CD4-positive, CD25-positive, alpha-beta regulatory T cell (primary cell): ENCODE measurements at regions not wholly inside any gene's neighbourhood (a gene's known extent, or its start where the extent isn't known, plus 50 kb on each side); places are given as distances from the start of the nearest gene placed in this dataset.
"Not testable (repeated sequence)": the region's sequence is repeated elsewhere in the genome, so short reads cannot be mapped to it uniquely, and the experiment has no call there.

Source experiments
- ATAC-seq, 2 donors: fragments of 150-1000 bp; cut with Tn5 transposase; one replicate each; pipeline ENCODE4 v1.10.0; 2021; ENCODE audit warnings: low read depth in 2 of 2, moderate number of reproducible peaks in 2 of 2, moderate library complexity in 1 of 2
- DNase-seq, 3 donors: peaks; one replicate each; pipeline versions ENCODE4 v3.0.0 to v3.0.0-alpha.2; 2012 to 2022; ENCODE audit warnings: mixed read lengths in 1 of 3
- H3K27ac ChIP-seq: one replicate; pipeline ENCODE4 v1.7.0; 2013; ENCODE audit warnings: mild to moderate bottlenecking, low read length; ENCODE audit not compliant: insufficient read depth, poor library complexity, severe bottlenecking
- H3K27me3 ChIP-seq: one replicate; pipeline ENCODE4 v1.7.0; 2013; ENCODE audit warnings: low read length; ENCODE audit not compliant: control insufficient read depth, insufficient read depth
- H3K36me3 ChIP-seq: one replicate; pipeline ENCODE4 v1.7.0; 2013; ENCODE audit warnings: mild to moderate bottlenecking, low read length, moderate library complexity; ENCODE audit not compliant: control insufficient read depth, insufficient read depth
- H3K4me1 ChIP-seq: 2 replicates; pipeline ENCODE4 v1.7.0; 2013; ENCODE audit warnings: mild to moderate bottlenecking, low read length; ENCODE audit not compliant: insufficient read depth, control insufficient read depth, poor library complexity, severe bottlenecking
- H3K4me3 ChIP-seq: one replicate; pipeline ENCODE4 v1.7.0; 2013; ENCODE audit warnings: low read depth, mild to moderate bottlenecking, low read length, moderate library complexity
- H3K9me3 ChIP-seq, 2 experiments: 1 replicate in 1 of 2; 2 replicates in 1 of 2; pipeline ENCODE4 v1.7.0; 2013; ENCODE audit warnings: low read length in 2 of 2, mild to moderate bottlenecking in 1 of 2, moderate library complexity in 1 of 2; ENCODE audit not compliant: control insufficient read depth in 2 of 2
- H3K27ac Mint-ChIP-seq, 3 donors: one replicate each; pipeline ENCODE4 v1.8.0; 2020 to 2022; ENCODE audit warnings: mild to moderate bottlenecking in 3 of 3, mixed read lengths in 3 of 3, moderate library complexity in 2 of 3
- H3K27me3 Mint-ChIP-seq: one replicate; pipeline ENCODE4 v1.8.0; 2022; ENCODE audit warnings: mild to moderate bottlenecking, mixed read lengths
- H3K36me3 Mint-ChIP-seq: one replicate; pipeline ENCODE4 v1.8.0; 2020; ENCODE audit warnings: mixed read lengths
- H3K4me1 Mint-ChIP-seq, 4 donors: one replicate each; pipeline ENCODE4 v1.8.0; 2020 to 2022; ENCODE audit warnings: mixed read lengths in 4 of 4, mild to moderate bottlenecking in 1 of 4
- H3K4me3 Mint-ChIP-seq, 4 donors: one replicate each; pipeline ENCODE4 v1.8.0; 2020 to 2022; ENCODE audit warnings: mild to moderate bottlenecking in 4 of 4, mixed read lengths in 4 of 4, moderate library complexity in 3 of 4
- H3K9me3 Mint-ChIP-seq, 7 donors: one replicate each; pipeline ENCODE4 v1.8.0; 2020 to 2022; ENCODE audit warnings: mixed read lengths in 7 of 7, mild to moderate bottlenecking in 3 of 7, moderate library complexity in 2 of 7

- Histone ChIP-seq H3K27ac (no peak overlapping the region), H3K9me3 (no peaks in the 10 kb centered on the region), H3K36me3 (no peaks in the 10 kb centered on the region), H3K4me1 (no peaks in the 10 kb centered on the region), H3K27me3 (no peaks in the 10 kb centered on the region), H3K4me3 (no peak overlapping the region)
- Mint-ChIP-seq H3K27ac (no peak overlapping the region), H3K4me1 (no peaks in the 10 kb centered on the region), H3K9me3 (peaks cover 0 to 5% (median 0%) of the 10 kb centered on the region in 7 donors), H3K36me3 (no peaks in the 10 kb centered on the region), H3K4me3 (no peak overlapping the region), H3K27me3 (no peaks in the 10 kb centered on the region)
- DNase-seq: no peak
- no peak for ATAC-seq
Measured at GRCh38 chr12:72925716-72926115, 653.5 kb downstream of the TRHDE start.

DNA sequence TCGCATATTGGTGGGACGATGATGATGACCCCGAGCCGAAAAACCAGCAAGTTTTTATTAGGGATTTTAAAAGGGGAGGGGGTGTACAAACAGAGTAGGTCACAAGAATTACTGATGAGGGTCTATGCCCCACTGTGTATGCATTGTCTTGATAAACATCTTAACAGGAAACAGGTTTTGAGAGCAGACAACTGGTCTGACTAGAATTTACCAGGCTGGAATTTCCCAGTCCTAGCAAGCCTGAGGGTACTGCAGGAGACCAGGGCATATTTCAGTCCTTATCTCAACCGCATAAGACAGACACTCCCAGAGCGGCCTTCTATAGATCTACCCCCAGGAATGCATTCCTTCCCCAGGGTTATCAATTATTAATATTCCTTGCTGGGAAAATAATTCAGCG lies 659.7 kb downstream of the TRHDE start:
- peaks cover 0 to 21% (median 3%) of the 10 kb centered on the region in 7 donors for H3K9me3 Mint-ChIP-seq
- ATAC-seq, DNase-seq, H3K27ac Mint-ChIP-seq, H3K4me3 Mint-ChIP-seq, H3K36me3 ChIP-seq, H3K4me1 Mint-ChIP-seq, H3K4me3 ChIP-seq, H3K27me3 ChIP-seq, H3K27me3 Mint-ChIP-seq, H3K4me1 ChIP-seq, H3K9me3 ChIP-seq, H3K36me3 Mint-ChIP-seq, H3K27ac ChIP-seq: not testable (repeated sequence)

- Histone ChIP-seq H3K27ac (no peak overlapping the region), H3K27me3 (no peaks in the 10 kb centered on the region), H3K9me3 (no peaks in the 10 kb centered on the region), H3K36me3 (no peaks in the 10 kb centered on the region), H3K4me1 (no peaks in the 10 kb centered on the region), H3K4me3 (no peak overlapping the region)
- H3K27me3 Mint-ChIP-seq: no peaks in the 10 kb centered on the region
- H3K4me3 Mint-ChIP-seq: no peak overlapping the region
- peaks cover 0 to 4% (median 0%) of the 10 kb centered on the region in 4 donors for H3K4me1 Mint-ChIP-seq
- H3K36me3 Mint-ChIP-seq: no peaks in the 10 kb centered on the region
- no peak for ATAC-seq
- H3K27ac Mint-ChIP-seq: no peak overlapping the region
- H3K9me3 Mint-ChIP-seq: peaks cover 3 to 39% (median 7%) of the 10 kb centered on the region in 7 donors
- no peak for DNase-seq
Measured at GRCh38 chr12:72937486-72937885, 665.3 kb downstream of the TRHDE start.

DNA sequence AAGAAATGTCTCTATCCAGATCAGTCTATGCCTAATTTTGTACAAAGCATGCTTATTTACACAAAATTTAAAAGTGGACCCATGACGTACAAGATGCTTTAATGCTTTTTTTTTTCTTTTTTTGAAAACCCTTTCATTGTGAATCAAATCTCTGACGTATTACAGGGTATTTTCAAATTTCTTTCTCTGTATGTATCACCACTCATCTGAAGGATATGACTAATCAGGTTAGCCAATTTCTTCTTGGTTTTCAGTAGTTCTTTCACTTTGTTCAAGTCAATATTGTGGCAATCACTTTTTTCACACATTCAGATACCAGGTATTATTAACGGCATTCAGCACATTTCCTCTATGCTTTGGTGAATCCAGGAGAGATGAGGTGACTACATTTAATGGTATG lies 685.3 kb downstream of the TRHDE start:
- Histone ChIP-seq H3K36me3 (no peaks in the 10 kb centered on the region), H3K27ac (no peak overlapping the region)
- ATAC-seq: no peak

DNA sequence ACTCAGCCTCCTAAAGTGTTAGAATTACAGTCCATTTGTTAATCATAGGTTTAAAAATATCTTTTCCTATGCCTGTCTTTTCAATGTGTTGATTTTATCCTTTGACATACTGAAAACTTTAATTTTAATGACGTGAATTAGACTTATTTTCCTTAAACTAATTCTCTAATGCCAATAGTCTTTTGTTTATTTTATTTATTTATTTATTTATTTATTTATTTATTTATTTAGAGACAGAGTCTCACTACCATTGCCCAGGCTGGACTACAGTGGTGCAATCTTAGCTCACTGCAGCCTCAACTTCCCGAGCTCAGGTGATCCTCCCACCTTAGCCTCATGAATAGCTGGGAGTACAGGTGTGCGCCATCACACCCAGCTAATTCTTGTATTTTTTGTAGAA lies 694.5 kb downstream of the TRHDE start:
- H3K36me3 ChIP-seq: no peaks in the 10 kb centered on the region
- DNase-seq (no peak), ATAC-seq (no peak)
- peaks cover 0 to 6% of the 10 kb centered on the region in 2 experiments for H3K9me3 ChIP-seq
- no peak overlapping the region for H3K4me3 ChIP-seq
- H3K27ac ChIP-seq: no peak overlapping the region
- H3K4me1 Mint-ChIP-seq: no peaks in the 10 kb centered on the region
- H3K27me3 Mint-ChIP-seq: no peaks in the 10 kb centered on the region
- H3K27me3 ChIP-seq: no peaks in the 10 kb centered on the region
- no peak overlapping the region for H3K27ac Mint-ChIP-seq
- H3K4me1 ChIP-seq: no peaks in the 10 kb centered on the region
- H3K36me3 Mint-ChIP-seq: no peaks in the 10 kb centered on the region
- peaks cover 3 to 9% (median 5%) of the 10 kb centered on the region in 7 donors for H3K9me3 Mint-ChIP-seq
- no peak overlapping the region for H3K4me3 Mint-ChIP-seq

More for the DNA sequence above, 685.3 kb downstream of the TRHDE start:
- H3K4me1 ChIP-seq: no peaks in the 10 kb centered on the region
- H3K27ac Mint-ChIP-seq: no peak overlapping the region
- no peak for DNase-seq
- no peak overlapping the region for H3K4me3 ChIP-seq
- H3K4me1 Mint-ChIP-seq: no peaks in the 10 kb centered on the region
- H3K27me3 Mint-ChIP-seq: no peaks in the 10 kb centered on the region
- no peak overlapping the region for H3K4me3 Mint-ChIP-seq
- peaks cover 0 to 3% of the 10 kb centered on the region in 2 experiments for H3K9me3 ChIP-seq
- no peaks in the 10 kb centered on the region for H3K27me3 ChIP-seq
- no peaks in the 10 kb centered on the region for H3K36me3 Mint-ChIP-seq
- peaks cover 0 to 12% (median 4%) of the 10 kb centered on the region in 7 donors for H3K9me3 Mint-ChIP-seq

GRCh38 chr12:72974954-72975555 lies 702.9 kb downstream of the TRHDE start:
- Histone ChIP-seq H3K9me3 (peaks cover 1 to 5% of the 10 kb centered on the region in 2 experiments), H3K36me3 (no peaks in the 10 kb centered on the region), H3K4me3 (no peak overlapping the region), H3K4me1 (no peaks in the 10 kb centered on the region), H3K27me3 (no peaks in the 10 kb centered on the region), H3K27ac (no peak overlapping the region)
- Mint-ChIP-seq H3K4me1 (no peaks in the 10 kb centered on the region), H3K4me3 (no peak overlapping the region), H3K36me3 (no peaks in the 10 kb centered on the region), H3K27ac (no peak overlapping the region), H3K27me3 (no peaks in the 10 kb centered on the region), H3K9me3 (peaks cover 2 to 19% (median 6%) of the 10 kb centered on the region in 7 donors)
- ATAC-seq (no peak), DNase-seq (no peak)

GRCh38 chr12:72978999-72979398 lies 706.8 kb downstream of the TRHDE start:
- no peaks in the 10 kb centered on the region for H3K36me3 ChIP-seq
- no peaks in the 10 kb centered on the region for H3K27me3 Mint-ChIP-seq
- no peaks in the 10 kb centered on the region for H3K36me3 Mint-ChIP-seq
- ATAC-seq (no peak), DNase-seq (no peak)
- no peak overlapping the region for H3K27ac ChIP-seq
- H3K9me3 Mint-ChIP-seq: peaks cover 0 to 17% (median 9%) of the 10 kb centered on the region in 7 donors
- no peak overlapping the region for H3K4me3 Mint-ChIP-seq
- H3K4me1 ChIP-seq: no peaks in the 10 kb centered on the region
- H3K27me3 ChIP-seq: no peaks in the 10 kb centered on the region
- H3K9me3 ChIP-seq: peaks cover 0 to 5% of the 10 kb centered on the region in 2 experiments
- no peaks in the 10 kb centered on the region for H3K4me1 Mint-ChIP-seq
- H3K4me3 ChIP-seq: no peak overlapping the region
- no peak overlapping the region for H3K27ac Mint-ChIP-seq

DNA sequence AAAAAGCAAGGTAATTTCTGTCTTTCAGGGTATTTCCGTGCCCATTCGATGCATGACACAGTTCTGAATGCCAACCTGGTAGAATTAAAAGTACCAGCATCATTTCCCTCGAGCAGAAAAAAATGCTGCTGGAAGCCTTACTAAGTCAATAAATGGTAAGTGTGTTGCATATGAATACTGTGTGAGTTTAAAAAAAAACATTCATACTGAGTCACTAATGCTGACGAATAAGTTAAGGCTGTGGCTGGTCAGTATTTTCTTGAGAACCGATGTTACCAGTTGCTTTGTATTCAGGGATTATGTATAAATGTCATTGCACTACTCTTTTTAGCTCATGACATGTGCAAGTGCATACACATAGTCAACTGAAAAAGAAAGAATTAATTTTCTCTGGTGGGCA lies 710.2 kb downstream of the TRHDE start:
- H3K27me3 ChIP-seq: no peaks in the 10 kb centered on the region
- H3K4me1 ChIP-seq: no peaks in the 10 kb centered on the region
- no peaks in the 10 kb centered on the region for H3K27me3 Mint-ChIP-seq
- DNase-seq (no peak), ATAC-seq (no peak)
- peaks cover 0 to 18% (median 5%) of the 10 kb centered on the region in 7 donors for H3K9me3 Mint-ChIP-seq
- H3K36me3 Mint-ChIP-seq: no peaks in the 10 kb centered on the region
- H3K4me3 ChIP-seq: no peak overlapping the region
- H3K9me3 ChIP-seq: no peaks in the 10 kb centered on the region
- H3K4me3 Mint-ChIP-seq: no peak overlapping the region
- no peak overlapping the region for H3K27ac Mint-ChIP-seq
- no peaks in the 10 kb centered on the region for H3K36me3 ChIP-seq
- no peak overlapping the region for H3K27ac ChIP-seq
- no peaks in the 10 kb centered on the region for H3K4me1 Mint-ChIP-seq
